ENCODE measurements at regions not wholly inside any gene's neighbourhood (a gene's known extent, or its start where the extent isn't known, plus 50 kb on each side); places are given as distances from the start of the nearest gene placed in this dataset.

DNA sequence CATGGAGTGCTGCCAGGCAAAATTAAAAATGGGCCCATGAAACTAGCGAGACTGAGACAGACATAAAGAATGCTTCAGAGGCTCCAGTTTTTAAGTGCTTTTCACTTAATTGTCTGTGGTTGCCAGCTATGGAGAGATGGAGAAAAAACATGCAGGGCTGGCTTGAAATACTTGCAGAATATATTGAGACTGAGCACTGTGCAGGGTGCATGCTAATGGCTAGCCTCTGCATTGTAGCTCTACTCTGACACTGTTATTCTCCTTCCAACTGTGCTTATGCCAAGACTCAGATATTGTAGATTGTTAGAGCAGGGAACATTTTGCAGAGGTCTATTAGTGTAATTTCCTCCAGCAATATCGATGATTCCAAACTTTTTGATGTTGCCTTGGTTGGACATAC lies 735.0 kb downstream of the PDCD6IP start:
- no peak overlapping the region for H3K4me3 ChIP-seq (replicated peaks; ENCODE audit: low read depth, low read length)
- H3K27me3 ChIP-seq (replicated peaks; ENCODE audit: control insufficient read depth, insufficient read depth, low read length): no peaks in the 10 kb centered on the region; the same call in 1 of the 2 replicates
- TF ChIP-seq CTCF (IDR thresholded peaks at IDR 0.05; ENCODE audit: insufficient read depth, low read length, poor library complexity, severe bottlenecking): no peak
- no peak for DNase-seq (ENCODE audit: extremely low read depth, insufficient read length)
- H3K36me3 ChIP-seq (ENCODE audit: control insufficient read depth, insufficient read depth, low read length): no peaks in the 10 kb centered on the region

- no peaks in the 10 kb centered on the region for H3K36me3 ChIP-seq (ENCODE audit: control insufficient read depth, insufficient read depth, low read length)
- no peak for DNase-seq (ENCODE audit: extremely low read depth, insufficient read length)
- H3K4me3 ChIP-seq (replicated peaks; ENCODE audit: low read depth, low read length): no peak overlapping the region
- H3K27me3 ChIP-seq (replicated peaks; ENCODE audit: control insufficient read depth, insufficient read depth, low read length): no peaks in the 10 kb centered on the region
- TF ChIP-seq CTCF (IDR thresholded peaks at IDR 0.05; ENCODE audit: insufficient read depth, low read length, poor library complexity, severe bottlenecking): no peak
These were observed 735.6 kb downstream of the PDCD6IP start for GRCh38 chr3:34534013-34534412.

- no peak for DNase-seq (ENCODE audit: extremely low read depth, insufficient read length)
- no peak for TF ChIP-seq CTCF (IDR thresholded peaks at IDR 0.05; ENCODE audit: insufficient read depth, low read length, poor library complexity, severe bottlenecking)
- H3K27me3 ChIP-seq (replicated peaks; ENCODE audit: control insufficient read depth, insufficient read depth, low read length): no peaks in the 10 kb centered on the region
These were observed 745.7 kb downstream of the PDCD6IP start for GRCh38 chr3:34544136-34544535.

GRCh38 chr3:34547297-34547920 lies 749.0 kb downstream of the PDCD6IP start:
- Histone ChIP-seq H3K27me3 (replicated peaks; ENCODE audit: control insufficient read depth, insufficient read depth, low read length) (no peaks in the 10 kb centered on the region), H3K4me3 (replicated peaks; ENCODE audit: low read depth, low read length) (no peak overlapping the region), H3K36me3 (ENCODE audit: control insufficient read depth, insufficient read depth, low read length) (no peaks in the 10 kb centered on the region)
- DNase-seq (ENCODE audit: extremely low read depth, insufficient read length): no peak
- no peak for TF ChIP-seq CTCF (IDR thresholded peaks at IDR 0.05; ENCODE audit: insufficient read depth, low read length, poor library complexity, severe bottlenecking)

More at GRCh38 chr3:34544136-34544535, 745.7 kb downstream of the PDCD6IP start:
- Histone ChIP-seq H3K36me3 (ENCODE audit: control insufficient read depth, insufficient read depth, low read length) (no peaks in the 10 kb centered on the region), H3K4me3 (replicated peaks; ENCODE audit: low read depth, low read length) (no peak overlapping the region)

GRCh38 chr3:34567266-34567665 lies 768.8 kb downstream of the PDCD6IP start:
- H3K36me3 ChIP-seq (ENCODE audit: control insufficient read depth, insufficient read depth, low read length): no peaks in the 10 kb centered on the region

More at GRCh38 chr3:34567266-34567665, 768.8 kb downstream of the PDCD6IP start:
- no peak for DNase-seq (ENCODE audit: extremely low read depth, insufficient read length)
- TF ChIP-seq CTCF (IDR thresholded peaks at IDR 0.05; ENCODE audit: insufficient read depth, low read length, poor library complexity, severe bottlenecking): no peak
- Histone ChIP-seq H3K27me3 (replicated peaks; ENCODE audit: control insufficient read depth, insufficient read depth, low read length) (no peaks in the 10 kb centered on the region), H3K4me3 (replicated peaks; ENCODE audit: low read depth, low read length) (no peak overlapping the region)

Data from GM06990 (cell line).